HG03521 (cell line): ENCODE measurements at regions not wholly inside any gene's neighbourhood (a gene's known extent, or its start where the extent isn't known, plus 50 kb on each side); places are given as distances from the start of the nearest gene placed in this dataset.

Source experiments
- ATAC-seq: cut with Tn5 transposase; IDR thresholded peaks from one replicate; pipeline ENCODE4 v1.9.1; 2021; ENCODE audit warnings: mild to moderate bottlenecking, moderate library complexity; ENCODE audit not compliant: unreplicated experiment

GRCh38 chr16:55151561-55152305 lies 172.3 kb upstream of the IRX6 start:
- ATAC-seq, result no peak

DNA sequence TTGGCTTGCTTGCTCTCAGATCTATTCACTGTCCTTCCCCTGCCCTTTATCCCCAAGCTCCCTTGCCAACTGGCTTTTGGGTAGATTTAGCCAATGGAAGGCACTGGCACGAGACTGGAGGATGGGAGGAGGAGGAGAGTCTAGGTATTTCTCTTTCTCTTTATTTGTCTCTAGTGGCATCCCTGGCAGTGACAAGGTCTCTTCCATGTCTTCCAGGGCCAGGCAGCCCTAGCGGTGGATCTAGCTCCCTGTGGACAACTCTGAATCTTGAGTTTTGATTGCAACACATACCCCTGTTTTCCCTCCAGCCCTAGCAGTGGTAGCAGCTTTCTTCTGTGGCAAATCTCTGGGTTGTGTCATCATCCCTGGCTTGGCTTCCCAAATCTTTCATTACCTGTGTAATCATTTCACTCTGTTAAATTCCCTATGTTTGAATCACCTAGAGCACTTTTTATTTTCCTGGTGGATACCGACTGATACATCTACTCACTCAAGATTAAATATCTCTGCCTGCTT lies 171.1 kb upstream of the IRX6 start:
- ATAC-seq, result no peak

DNA sequence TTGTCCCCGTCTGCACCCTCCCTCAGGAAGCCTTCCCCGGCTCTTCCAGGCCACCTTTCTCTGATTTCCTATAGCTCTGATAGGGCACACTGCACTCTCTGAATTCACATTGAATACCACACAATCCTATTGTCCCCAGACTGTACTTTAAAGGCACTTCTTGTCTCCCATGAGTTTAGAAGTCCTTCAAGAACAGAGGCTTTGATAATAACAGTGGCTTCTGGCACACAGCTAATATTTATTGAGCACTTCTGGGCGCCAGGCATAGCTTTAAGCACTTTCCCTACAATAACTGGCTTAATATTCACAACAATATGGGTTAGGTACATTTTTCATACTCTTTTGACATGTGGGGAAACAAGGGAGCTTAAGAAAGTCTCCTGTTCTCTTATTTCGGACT lies 169.7 kb upstream of the IRX6 start:
- ATAC-seq, result no peak

- no peak for ATAC-seq
Measured at GRCh38 chr16:55154956-55155355, 169.0 kb upstream of the IRX6 start.

- no peak for ATAC-seq
Measured at GRCh38 chr16:55155815-55156214, 168.2 kb upstream of the IRX6 start.

GRCh38 chr16:55169780-55170179 lies 154.2 kb upstream of the IRX6 start:
- no peak for ATAC-seq

GRCh38 chr16:55171241-55171640 lies 152.8 kb upstream of the IRX6 start:
- ATAC-seq, result no peak

DNA sequence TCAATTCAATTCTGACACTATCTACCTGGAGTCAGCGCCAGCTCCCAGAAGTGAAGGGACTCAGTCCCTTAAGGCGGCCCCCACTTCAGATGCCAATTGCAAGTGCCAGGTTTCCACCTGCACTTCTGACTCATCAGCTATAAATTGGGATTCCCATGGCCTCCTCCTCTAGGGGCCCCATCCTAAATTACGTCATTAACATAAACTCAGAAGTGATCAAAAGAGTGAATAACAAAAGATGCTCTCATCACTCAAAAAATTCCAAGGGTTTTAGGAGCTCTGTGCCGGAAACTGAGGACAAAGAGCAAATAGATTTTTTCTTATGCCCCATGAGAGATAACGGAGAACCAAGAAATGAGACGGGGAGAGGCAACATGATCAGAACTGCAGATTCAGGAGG lies 148.6 kb upstream of the IRX6 start:
- ATAC-seq, result no peak

- ATAC-seq, result no peak
Measured at GRCh38 chr16:55176901-55177300, 147.1 kb upstream of the IRX6 start.

DNA sequence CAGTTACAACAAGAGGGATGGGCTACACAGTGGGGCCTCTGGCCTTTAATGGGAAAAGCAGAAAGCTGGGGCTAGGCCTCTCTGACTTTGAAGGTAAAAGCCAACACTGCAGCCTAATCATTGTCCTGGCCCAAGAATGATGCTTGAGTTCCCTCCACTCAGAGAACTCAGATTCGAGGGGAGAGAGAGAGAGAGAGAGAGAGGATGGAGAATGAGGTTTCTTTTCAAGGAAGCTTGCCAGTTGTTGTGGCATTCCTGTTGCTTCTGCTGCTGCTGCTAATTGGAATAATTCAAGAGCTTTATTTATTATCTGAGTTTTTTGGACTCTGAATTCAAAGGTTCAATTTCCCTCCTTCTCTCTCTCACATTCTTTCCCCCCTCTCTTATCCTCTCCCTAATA lies 144.6 kb upstream of the IRX6 start:
- no peak for ATAC-seq

DNA sequence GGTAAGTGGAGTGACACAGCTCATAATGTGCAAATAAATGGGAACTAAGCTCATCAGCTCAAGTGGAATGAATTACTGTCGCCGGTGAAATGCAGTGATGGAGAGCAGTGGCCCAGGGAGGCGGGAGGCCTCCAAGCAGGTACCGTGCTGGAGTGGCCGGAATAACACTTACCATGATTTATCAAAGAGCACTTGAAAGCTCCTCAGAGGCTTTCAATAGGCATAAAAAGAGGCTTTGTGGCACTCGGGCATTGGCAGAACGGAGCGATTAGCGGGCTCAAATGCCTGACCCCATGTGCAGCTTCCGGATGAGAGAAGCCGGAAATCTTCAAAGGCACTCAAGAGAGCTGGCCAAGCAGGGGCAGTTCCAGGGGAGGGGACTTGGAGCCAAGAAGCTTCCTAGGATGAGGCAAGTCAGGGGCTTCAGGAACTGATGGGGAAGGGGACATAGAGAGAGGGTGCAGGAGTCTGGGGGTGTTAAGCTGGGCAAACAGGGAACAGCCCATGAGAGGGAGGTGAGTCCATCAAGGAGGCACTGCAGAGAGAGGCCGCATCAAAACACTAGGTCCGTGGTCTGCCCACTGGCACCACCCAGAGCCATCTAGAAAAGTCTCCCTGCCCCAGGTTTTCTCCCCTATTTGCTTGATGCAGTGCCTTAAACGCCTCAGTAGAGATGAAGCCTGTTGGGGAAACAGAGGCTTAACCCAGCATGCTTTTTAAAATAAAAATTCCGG lies 144.0 kb upstream of the IRX6 start:
- ATAC-seq, result no peak

DNA sequence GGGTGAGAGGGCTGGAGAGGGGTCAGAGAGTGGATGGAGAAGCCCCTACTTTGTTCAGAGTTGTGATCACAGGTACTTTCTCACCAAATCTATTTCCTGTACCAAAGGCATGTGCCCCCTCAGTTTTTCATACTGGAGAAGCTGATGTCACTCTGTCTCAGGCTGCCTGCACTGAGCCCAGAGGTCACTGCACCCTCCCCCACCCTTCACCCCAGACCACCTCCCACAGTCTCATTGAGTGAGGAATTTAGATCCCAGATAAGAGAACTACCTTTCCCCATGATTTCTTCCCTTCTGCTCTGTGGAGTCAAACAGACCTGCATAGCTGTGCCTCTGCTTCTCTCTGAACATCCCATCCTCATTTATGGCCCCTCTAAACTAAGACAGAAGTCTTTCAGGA lies 140.0 kb upstream of the IRX6 start:
- ATAC-seq, result no peak

DNA sequence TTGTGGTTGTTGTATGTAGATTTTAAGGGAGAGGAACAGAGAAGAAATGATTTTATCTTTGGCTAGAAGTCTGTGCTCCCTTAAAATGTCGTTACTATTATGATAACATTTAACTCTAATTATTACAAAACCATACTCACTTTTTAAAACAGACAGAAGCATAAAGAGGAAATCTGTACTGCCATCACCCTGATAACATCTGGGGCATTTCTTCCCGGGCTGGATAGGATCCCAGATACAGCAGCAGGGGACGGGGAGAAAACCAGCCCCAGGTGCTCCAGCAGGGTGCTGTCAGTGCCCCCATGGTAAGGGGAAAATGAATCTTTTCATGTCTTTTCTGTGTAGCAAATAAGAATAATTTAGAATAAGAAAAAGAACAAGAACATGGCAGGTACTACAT lies 139.4 kb upstream of the IRX6 start:
- ATAC-seq, result no peak

- no peak for ATAC-seq
Measured at GRCh38 chr16:55189224-55189623, 134.8 kb upstream of the IRX6 start.

- ATAC-seq, result no peak
Measured at GRCh38 chr16:55189682-55190636, 134.0 kb upstream of the IRX6 start.

DNA sequence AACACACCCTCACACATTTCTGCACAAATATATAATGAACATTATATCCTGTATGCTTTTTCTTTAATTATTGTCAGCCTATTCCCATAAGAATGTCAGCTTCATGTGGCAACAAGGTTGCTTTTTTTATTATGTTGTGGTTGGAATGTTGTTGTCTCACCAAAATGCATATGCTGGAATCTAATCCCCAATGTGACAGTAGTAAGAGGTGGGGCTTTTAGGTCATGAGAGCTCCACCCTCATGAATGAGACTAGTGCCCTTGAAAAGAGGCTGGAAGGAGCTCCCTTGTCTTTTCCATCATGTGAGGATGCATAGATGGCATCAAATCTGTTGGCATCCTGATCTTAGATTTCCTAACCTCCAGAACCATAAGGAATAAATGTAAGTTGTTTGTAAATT lies 131.3 kb upstream of the IRX6 start:
- no peak for ATAC-seq

DNA sequence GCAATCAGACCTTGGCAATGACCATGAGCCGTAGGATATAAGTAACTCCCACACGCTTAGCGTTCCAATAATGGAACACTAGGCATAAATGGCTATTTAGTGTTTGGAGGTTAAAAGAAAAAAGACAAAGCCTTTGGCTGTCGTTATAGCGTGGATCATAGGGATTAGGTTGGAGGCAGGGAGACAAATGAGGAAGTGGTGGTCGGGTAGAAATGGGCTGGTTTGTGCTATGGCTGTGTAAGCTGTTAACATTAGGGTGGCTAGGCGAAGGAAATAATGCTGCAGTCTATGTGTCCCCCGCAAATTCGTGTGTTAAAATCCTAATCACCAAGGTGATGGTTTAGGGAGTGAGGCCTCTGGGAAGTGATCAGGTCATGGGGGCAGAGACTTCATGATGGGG lies 120.4 kb upstream of the IRX6 start:
- ATAC-seq, result no peak

DNA sequence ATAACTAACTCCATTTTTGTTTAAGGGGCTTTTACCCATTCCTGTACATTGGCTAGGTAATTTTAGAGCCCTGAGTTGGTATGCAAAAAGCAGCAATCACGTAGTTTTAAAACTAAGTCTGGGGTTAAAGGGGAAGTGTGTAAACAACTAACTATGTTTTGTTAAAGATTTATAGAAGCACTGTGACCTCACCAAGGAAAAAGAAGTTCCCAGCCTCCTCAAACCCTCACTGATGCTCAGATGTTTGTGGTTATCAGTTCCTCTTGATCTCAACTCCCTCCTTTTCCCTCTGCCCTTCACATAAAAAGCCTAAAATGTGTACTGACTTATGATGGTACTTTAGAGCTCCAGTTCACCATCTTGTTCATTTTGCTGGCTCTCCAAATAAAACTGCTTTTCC lies 119.9 kb upstream of the IRX6 start:
- ATAC-seq, result no peak

- no peak for ATAC-seq
Measured at GRCh38 chr16:55204923-55205322, 119.1 kb upstream of the IRX6 start.

GRCh38 chr16:55207693-55208428 lies 116.1 kb upstream of the IRX6 start:
- no peak for ATAC-seq

GRCh38 chr16:55209626-55210025 lies 114.4 kb upstream of the IRX6 start:
- no peak for ATAC-seq
